ENCODE measurements at regions not wholly inside any gene's neighbourhood (a gene's known extent, or its start where the extent isn't known, plus 50 kb on each side); places are given as distances from the start of the nearest gene placed in this dataset.

DNA sequence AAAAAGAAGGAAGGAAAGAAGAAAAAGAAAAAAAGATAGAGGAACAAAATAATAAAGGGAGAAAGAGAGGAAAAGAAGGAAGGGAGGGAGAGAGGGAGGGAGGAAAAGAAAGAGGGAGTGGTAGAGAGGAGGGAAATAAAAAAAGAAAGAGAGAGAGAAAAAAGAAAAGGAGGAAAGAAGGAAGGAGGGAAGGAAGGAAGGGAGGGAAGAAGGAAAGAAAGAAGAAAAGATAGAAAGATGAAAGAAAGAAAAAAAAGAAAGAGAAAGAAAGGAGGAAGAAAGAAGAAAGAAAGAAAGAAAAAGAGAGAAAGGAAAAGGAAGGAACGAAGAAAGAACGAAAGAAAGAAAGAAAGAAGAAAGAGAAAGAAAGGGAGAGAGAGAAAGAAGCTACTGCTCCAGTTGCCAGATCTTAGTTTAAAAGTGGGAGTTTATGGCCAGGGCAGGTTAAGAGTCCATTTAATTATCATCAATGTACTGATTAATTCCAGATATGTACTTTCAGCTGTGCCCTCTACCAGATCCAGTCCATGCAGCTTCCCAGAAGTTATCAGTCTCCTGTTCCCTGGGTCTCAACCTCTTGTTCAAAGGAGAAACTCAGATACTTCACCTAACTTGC lies 1378.5 kb upstream of the NUDT12 start:
- Histone ChIP-seq H3K36me3 (ENCODE audit: control insufficient read depth in 1 of 2, insufficient read depth in 2 of 2, low read length in 2 of 2) (no peaks in the 10 kb centered on the region), H3K27me3 (ENCODE audit: insufficient read depth, low read length) (no peaks in the 10 kb centered on the region), H3K4me3 (replicated peaks in 1 of 2; ENCODE audit: low read depth in 1 of 2, low read length in 2 of 2) (no peak overlapping the region), H4K20me1 (ENCODE audit: insufficient read depth) (0 out of 2 replicates have a peak, but pooled peaks cover 4% of the 10 kb centered on the region), H3K79me2 (ENCODE audit: insufficient read depth, low read length) (no peaks in the 10 kb centered on the region), H3K9me2 (ENCODE audit: insufficient read depth) (no peaks in the 10 kb centered on the region; the same call in 1 of the 2 replicates), H3K9ac (ENCODE audit: low read length) (no peak overlapping the region), H3K4me2 (ENCODE audit: low read length) (no peak overlapping the region), H2AFZ (ENCODE audit: low read depth, low read length, poor library complexity, severe bottlenecking) (no peak overlapping the region), H3K4me1 (ENCODE audit: control insufficient read depth in 1 of 2, insufficient read depth in 2 of 2, low read length in 2 of 2) (no peaks in the 10 kb centered on the region; a peak in 1 of 4 replicates), H3K27ac (ENCODE audit: low read depth, low read length) (no peak overlapping the region), H3K9me3 (ENCODE audit: control insufficient read depth in 1 of 2, insufficient read depth in 1 of 2, low read depth in 1 of 2, low read length in 2 of 2) (no peaks in the 10 kb centered on the region)
- ChIA-PET POLR2A (no interaction called here), CTCF (no interaction called here), RAD21 (ENCODE audit: low non-redundant PET in 1 of 2, low total read pairs in 2 of 2, uncharacterized antibody in 2 of 2, unreplicated experiment in 2 of 2) (no interaction called here)
- ATAC-seq (no peak), DNase-seq (ENCODE audit: low read depth, low spot score) (no peak)
- TF ChIP-seq EZH2 (IDR thresholded peaks at IDR 0.05) (no peak), SP1 (IDR thresholded peaks at IDR 0.05; ENCODE audit: low read depth) (no peak), EZH2phosphoT487 (IDR thresholded peaks at IDR 0.05; ENCODE audit: borderline replicate concordance) (no peak), CEBPB (IDR thresholded peaks at IDR 0.05; ENCODE audit: low read depth) (no peak), ZNF274 (IDR thresholded peaks at IDR 0.05; ENCODE audit: low read depth, low read length) (no peak), POLR2AphosphoS5 (IDR thresholded peaks at IDR 0.05; ENCODE audit: low read depth, low read length) (no peak), SIN3A (IDR thresholded peaks at IDR 0.05; ENCODE audit: low read depth) (no peak), FOSL1 (IDR thresholded peaks at IDR 0.05; ENCODE audit: low read depth) (no peak), EGR1 (IDR thresholded peaks at IDR 0.05; ENCODE audit: low read depth) (no peak), TCF7L2 (IDR thresholded peaks at IDR 0.05; ENCODE audit: borderline replicate concordance, extremely low read depth, insufficient read depth, insufficient read length) (no peak), ELF1 (IDR thresholded peaks at IDR 0.05; ENCODE audit: borderline replicate concordance, low read depth) (no peak)
- TF ChIP-seq, protein P1, sequence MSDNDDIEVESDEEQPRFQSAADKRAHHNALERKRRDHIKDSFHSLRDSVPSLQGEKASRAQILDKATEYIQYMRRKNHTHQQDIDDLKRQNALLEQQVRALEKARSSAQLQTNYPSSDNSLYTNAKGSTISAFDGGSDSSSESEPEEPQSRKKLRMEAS (IDR thresholded peaks at IDR 0.05), result no peak
- TF ChIP-seq, protein P2, sequence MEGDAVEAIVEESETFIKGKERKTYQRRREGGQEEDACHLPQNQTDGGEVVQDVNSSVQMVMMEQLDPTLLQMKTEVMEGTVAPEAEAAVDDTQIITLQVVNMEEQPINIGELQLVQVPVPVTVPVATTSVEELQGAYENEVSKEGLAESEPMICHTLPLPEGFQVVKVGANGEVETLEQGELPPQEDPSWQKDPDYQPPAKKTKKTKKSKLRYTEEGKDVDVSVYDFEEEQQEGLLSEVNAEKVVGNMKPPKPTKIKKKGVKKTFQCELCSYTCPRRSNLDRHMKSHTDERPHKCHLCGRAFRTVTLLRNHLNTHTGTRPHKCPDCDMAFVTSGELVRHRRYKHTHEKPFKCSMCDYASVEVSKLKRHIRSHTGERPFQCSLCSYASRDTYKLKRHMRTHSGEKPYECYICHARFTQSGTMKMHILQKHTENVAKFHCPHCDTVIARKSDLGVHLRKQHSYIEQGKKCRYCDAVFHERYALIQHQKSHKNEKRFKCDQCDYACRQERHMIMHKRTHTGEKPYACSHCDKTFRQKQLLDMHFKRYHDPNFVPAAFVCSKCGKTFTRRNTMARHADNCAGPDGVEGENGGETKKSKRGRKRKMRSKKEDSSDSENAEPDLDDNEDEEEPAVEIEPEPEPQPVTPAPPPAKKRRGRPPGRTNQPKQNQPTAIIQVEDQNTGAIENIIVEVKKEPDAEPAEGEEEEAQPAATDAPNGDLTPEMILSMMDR (IDR thresholded peaks at IDR 0.05 in 2 of 3, conservative IDR thresholded peaks at IDR 0.05 in 1 of 3; ENCODE audit: borderline replicate concordance in 1 of 3, insufficient read depth in 1 of 3, low read depth in 2 of 3, low read length in 2 of 3), result no peak
- TF ChIP-seq, protein P3, sequence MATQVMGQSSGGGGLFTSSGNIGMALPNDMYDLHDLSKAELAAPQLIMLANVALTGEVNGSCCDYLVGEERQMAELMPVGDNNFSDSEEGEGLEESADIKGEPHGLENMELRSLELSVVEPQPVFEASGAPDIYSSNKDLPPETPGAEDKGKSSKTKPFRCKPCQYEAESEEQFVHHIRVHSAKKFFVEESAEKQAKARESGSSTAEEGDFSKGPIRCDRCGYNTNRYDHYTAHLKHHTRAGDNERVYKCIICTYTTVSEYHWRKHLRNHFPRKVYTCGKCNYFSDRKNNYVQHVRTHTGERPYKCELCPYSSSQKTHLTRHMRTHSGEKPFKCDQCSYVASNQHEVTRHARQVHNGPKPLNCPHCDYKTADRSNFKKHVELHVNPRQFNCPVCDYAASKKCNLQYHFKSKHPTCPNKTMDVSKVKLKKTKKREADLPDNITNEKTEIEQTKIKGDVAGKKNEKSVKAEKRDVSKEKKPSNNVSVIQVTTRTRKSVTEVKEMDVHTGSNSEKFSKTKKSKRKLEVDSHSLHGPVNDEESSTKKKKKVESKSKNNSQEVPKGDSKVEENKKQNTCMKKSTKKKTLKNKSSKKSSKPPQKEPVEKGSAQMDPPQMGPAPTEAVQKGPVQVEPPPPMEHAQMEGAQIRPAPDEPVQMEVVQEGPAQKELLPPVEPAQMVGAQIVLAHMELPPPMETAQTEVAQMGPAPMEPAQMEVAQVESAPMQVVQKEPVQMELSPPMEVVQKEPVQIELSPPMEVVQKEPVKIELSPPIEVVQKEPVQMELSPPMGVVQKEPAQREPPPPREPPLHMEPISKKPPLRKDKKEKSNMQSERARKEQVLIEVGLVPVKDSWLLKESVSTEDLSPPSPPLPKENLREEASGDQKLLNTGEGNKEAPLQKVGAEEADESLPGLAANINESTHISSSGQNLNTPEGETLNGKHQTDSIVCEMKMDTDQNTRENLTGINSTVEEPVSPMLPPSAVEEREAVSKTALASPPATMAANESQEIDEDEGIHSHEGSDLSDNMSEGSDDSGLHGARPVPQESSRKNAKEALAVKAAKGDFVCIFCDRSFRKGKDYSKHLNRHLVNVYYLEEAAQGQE (IDR thresholded peaks at IDR 0.05; ENCODE audit: low read depth), result no peak
- intact Hi-C loops (cut with micrococcal nuclease), result no loop called here
- BruUV-seq (replicated peaks), result no TSS peak

Data from HCT116 (cell line).